ENCODE measurements at regions not wholly inside any gene's neighbourhood (a gene's known extent, or its start where the extent isn't known, plus 50 kb on each side); places are given as distances from the start of the nearest gene placed in this dataset.

GRCh38 chr3:106170636-106171035 is 301.8 kb upstream of the CBLB start:
- H3K36me3 ChIP-seq (ENCODE audit: control insufficient read depth, insufficient read depth, low read length), result no peaks in the 10 kb centered on the region
- H3K27me3 ChIP-seq (ENCODE audit: control insufficient read depth, insufficient read depth, low read length), result no peaks in the 10 kb centered on the region
- POLR2A ChIA-PET, result no interaction called here
- H3K4me3 ChIP-seq (ENCODE audit: low read depth, low read length), result no peak overlapping the region
- no peak for DNase-seq (ENCODE audit: low read depth)
- no peak for TF ChIP-seq CTCF (IDR thresholded peaks at IDR 0.05; ENCODE audit: insufficient read depth, low read depth, low read length)
- CTCF ChIA-PET, result no interaction called here

- ChIA-PET CTCF (no interaction called here), POLR2A (no interaction called here)
- no peak for TF ChIP-seq CTCF (IDR thresholded peaks at IDR 0.05; ENCODE audit: insufficient read depth, low read depth, low read length)
- DNase-seq (ENCODE audit: low read depth), result no peak
- H3K4me3 ChIP-seq (ENCODE audit: low read depth, low read length), result no peak overlapping the region
- no peaks in the 10 kb centered on the region for H3K27me3 ChIP-seq (ENCODE audit: control insufficient read depth, insufficient read depth, low read length)
- no peaks in the 10 kb centered on the region for H3K36me3 ChIP-seq (ENCODE audit: control insufficient read depth, insufficient read depth, low read length)
Observed at GRCh38 chr3:106172101-106172500, 303.3 kb upstream of the CBLB start.

GRCh38 chr3:106172780-106173179 is 304.0 kb upstream of the CBLB start:
- no peak for DNase-seq (ENCODE audit: low read depth)
- no peak overlapping the region for H3K4me3 ChIP-seq (ENCODE audit: low read depth, low read length)
- no peaks in the 10 kb centered on the region for H3K27me3 ChIP-seq (ENCODE audit: control insufficient read depth, insufficient read depth, low read length)
- ChIA-PET POLR2A (no interaction called here), CTCF (interaction anchor here (0.8 kb wide), 1 partner anchor 10 kb away, joined by 3 read pairs; no protein-coding TSS in a partner anchor)
- H3K36me3 ChIP-seq (ENCODE audit: control insufficient read depth, insufficient read depth, low read length), result no peaks in the 10 kb centered on the region
- no peak for TF ChIP-seq CTCF (IDR thresholded peaks at IDR 0.05; ENCODE audit: insufficient read depth, low read depth, low read length)

- H3K4me3 ChIP-seq (ENCODE audit: low read depth, low read length), result no peak overlapping the region
- no peaks in the 10 kb centered on the region for H3K36me3 ChIP-seq (ENCODE audit: control insufficient read depth, insufficient read depth, low read length)
- POLR2A ChIA-PET, result no interaction called here
- TF ChIP-seq CTCF (IDR thresholded peaks at IDR 0.05; ENCODE audit: insufficient read depth, low read depth, low read length), result no peak
- H3K27me3 ChIP-seq (ENCODE audit: control insufficient read depth, insufficient read depth, low read length), result no peaks in the 10 kb centered on the region
- no peak for DNase-seq (ENCODE audit: low read depth)
- CTCF ChIA-PET, result no interaction called here
Observed at GRCh38 chr3:106175276-106175675, 306.5 kb upstream of the CBLB start.

- DNase-seq (ENCODE audit: low read depth), result no peak
- Histone ChIP-seq H3K36me3 (ENCODE audit: control insufficient read depth, insufficient read depth, low read length) (no peaks in the 10 kb centered on the region), H3K4me3 (ENCODE audit: low read depth, low read length) (no peak overlapping the region), H3K27me3 (ENCODE audit: control insufficient read depth, insufficient read depth, low read length) (no peaks in the 10 kb centered on the region)
- TF ChIP-seq CTCF (IDR thresholded peaks at IDR 0.05; ENCODE audit: insufficient read depth, low read depth, low read length), result no peak
- POLR2A ChIA-PET, result no interaction called here
- CTCF ChIA-PET, result no interaction called here
Observed at GRCh38 chr3:106176734-106177133, 307.9 kb upstream of the CBLB start.
